Endothelial cell (in vitro differentiated cells): ENCODE measurements at regions not wholly inside any gene's neighbourhood (a gene's known extent, or its start where the extent isn't known, plus 50 kb on each side); places are given as distances from the start of the nearest gene placed in this dataset.
A peak's percentile ranks its signal among the peaks of the same experiment; 100 is the strongest.

Experiments used
- DNase-seq: peaks from one replicate; pipeline ENCODE4 v3.0.0; 2021; ENCODE audit warnings: low spot score
- H3K27ac Mint-ChIP-seq: one replicate; pipeline ENCODE4 v1.8.0; 2021; ENCODE audit warnings: mixed read lengths, inconsistent platforms; ENCODE audit not compliant: unreplicated experiment
- H3K27me3 Mint-ChIP-seq: one replicate; pipeline ENCODE4 v1.8.0; 2021; ENCODE audit warnings: mild to moderate bottlenecking, moderate library complexity, mixed read lengths, inconsistent platforms; ENCODE audit not compliant: unreplicated experiment
- H3K36me3 Mint-ChIP-seq: one replicate; pipeline ENCODE4 v1.8.0; 2021; ENCODE audit warnings: mild to moderate bottlenecking, low read depth, mixed read lengths, inconsistent platforms; ENCODE audit not compliant: unreplicated experiment
- H3K4me1 Mint-ChIP-seq: one replicate; pipeline ENCODE4 v1.8.0; 2021; ENCODE audit warnings: mild to moderate bottlenecking, mixed read lengths, inconsistent platforms; ENCODE audit not compliant: unreplicated experiment
- H3K4me3 Mint-ChIP-seq: one replicate; pipeline ENCODE4 v1.8.0; 2021; ENCODE audit warnings: mild to moderate bottlenecking, mixed read lengths, inconsistent platforms; ENCODE audit not compliant: unreplicated experiment
- H3K9me3 Mint-ChIP-seq: one replicate; pipeline ENCODE4 v1.8.0; 2021; ENCODE audit warnings: mixed read lengths, inconsistent platforms; ENCODE audit not compliant: unreplicated experiment
- TF ChIP-seq, protein P1 (sequence below): fragments of 200-600 bp; sonication (generic); IDR thresholded peaks from one replicate; pipeline ENCODE4 v1.5.0; 2021; ENCODE audit warnings: antibody characterized with exemption; ENCODE audit not compliant: unreplicated experiment

- Mint-ChIP-seq H3K27me3 (peaks cover 2% of the 10 kb centered on the region), H3K27ac (no peak overlapping the region), H3K4me3 (no peak overlapping the region), H3K9me3 (no peaks in the 10 kb centered on the region), H3K4me1 (no peaks in the 10 kb centered on the region), H3K36me3 (no peaks in the 10 kb centered on the region)
- TF ChIP-seq, protein P1, sequence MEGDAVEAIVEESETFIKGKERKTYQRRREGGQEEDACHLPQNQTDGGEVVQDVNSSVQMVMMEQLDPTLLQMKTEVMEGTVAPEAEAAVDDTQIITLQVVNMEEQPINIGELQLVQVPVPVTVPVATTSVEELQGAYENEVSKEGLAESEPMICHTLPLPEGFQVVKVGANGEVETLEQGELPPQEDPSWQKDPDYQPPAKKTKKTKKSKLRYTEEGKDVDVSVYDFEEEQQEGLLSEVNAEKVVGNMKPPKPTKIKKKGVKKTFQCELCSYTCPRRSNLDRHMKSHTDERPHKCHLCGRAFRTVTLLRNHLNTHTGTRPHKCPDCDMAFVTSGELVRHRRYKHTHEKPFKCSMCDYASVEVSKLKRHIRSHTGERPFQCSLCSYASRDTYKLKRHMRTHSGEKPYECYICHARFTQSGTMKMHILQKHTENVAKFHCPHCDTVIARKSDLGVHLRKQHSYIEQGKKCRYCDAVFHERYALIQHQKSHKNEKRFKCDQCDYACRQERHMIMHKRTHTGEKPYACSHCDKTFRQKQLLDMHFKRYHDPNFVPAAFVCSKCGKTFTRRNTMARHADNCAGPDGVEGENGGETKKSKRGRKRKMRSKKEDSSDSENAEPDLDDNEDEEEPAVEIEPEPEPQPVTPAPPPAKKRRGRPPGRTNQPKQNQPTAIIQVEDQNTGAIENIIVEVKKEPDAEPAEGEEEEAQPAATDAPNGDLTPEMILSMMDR = no peak
- DNase-seq = no peak
Measured at GRCh38 chr12:46124132-46124847, 133.9 kb upstream of the SCAF11 start.

DNA sequence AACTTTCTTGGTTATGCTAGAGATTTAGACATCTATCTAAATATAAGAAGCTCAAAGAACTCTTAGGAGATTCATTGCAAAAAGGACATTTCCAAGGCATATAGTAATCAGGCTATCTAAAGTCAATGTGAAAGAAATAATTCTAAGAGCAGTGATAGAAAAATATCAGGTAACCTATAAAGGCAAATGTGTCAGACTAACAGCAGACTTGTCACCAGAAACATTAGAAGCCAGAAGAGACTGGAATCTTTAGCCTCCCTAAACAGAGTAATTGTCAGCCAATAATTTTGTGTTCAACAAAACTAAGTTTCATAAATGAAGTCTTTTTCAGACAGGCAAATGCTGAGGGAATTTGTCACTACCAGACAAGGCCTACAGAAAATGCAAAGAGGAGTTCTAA lies 122.0 kb upstream of the SCAF11 start:
- Mint-ChIP-seq H3K27me3 (no peaks in the 10 kb centered on the region), H3K4me3 (no peak overlapping the region), H3K27ac (no peak overlapping the region), H3K36me3 (no peaks in the 10 kb centered on the region), H3K9me3 (no peaks in the 10 kb centered on the region), H3K4me1 (no peaks in the 10 kb centered on the region)
- TF ChIP-seq, protein P1 = no peak
- DNase-seq = no peak

- no peaks in the 10 kb centered on the region for H3K27me3 Mint-ChIP-seq
- H3K36me3 Mint-ChIP-seq = no peaks in the 10 kb centered on the region
- no peak for DNase-seq
- H3K4me1 Mint-ChIP-seq = no peaks in the 10 kb centered on the region
- TF ChIP-seq, protein P1 = no peak
- no peaks in the 10 kb centered on the region for H3K9me3 Mint-ChIP-seq
- H3K27ac Mint-ChIP-seq = no peak overlapping the region
- no peak overlapping the region for H3K4me3 Mint-ChIP-seq
Measured at GRCh38 chr12:46111715-46112114, 121.3 kb upstream of the SCAF11 start.

GRCh38 chr12:46110928-46111699 lies 120.7 kb upstream of the SCAF11 start:
- no peaks in the 10 kb centered on the region for H3K36me3 Mint-ChIP-seq
- no peak overlapping the region for H3K27ac Mint-ChIP-seq
- H3K4me1 Mint-ChIP-seq = no peaks in the 10 kb centered on the region
- no peak overlapping the region for H3K4me3 Mint-ChIP-seq
- no peaks in the 10 kb centered on the region for H3K27me3 Mint-ChIP-seq
- DNase-seq = no peak
- TF ChIP-seq, protein P1 = peak; percentile 20
- no peaks in the 10 kb centered on the region for H3K9me3 Mint-ChIP-seq

- Mint-ChIP-seq H3K4me1 (no peaks in the 10 kb centered on the region), H3K27ac (no peak overlapping the region), H3K9me3 (no peaks in the 10 kb centered on the region), H3K27me3 (no peaks in the 10 kb centered on the region), H3K36me3 (no peaks in the 10 kb centered on the region), H3K4me3 (no peak overlapping the region)
- no peak for DNase-seq
- TF ChIP-seq, protein P1 = no peak
Measured at GRCh38 chr12:46110223-46110611, 119.8 kb upstream of the SCAF11 start.
